A549 (cell line): ENCODE measurements at regions not wholly inside any gene's neighbourhood (a gene's known extent, or its start where the extent isn't known, plus 50 kb on each side); places are given as distances from the start of the nearest gene placed in this dataset.

Experiments
- CBX8 ChIP-seq: fragments of 200-600 bp; sonication (generic); IDR thresholded peaks from 2 replicates; pipeline ENCODE4 v1.6.1; 2016
- EHF ChIP-seq: fragments of 250-450 bp; sonication (Bioruptor Pico); IDR thresholded peaks from 2 replicates; pipeline ENCODE4 v1.5.0; 2020; ENCODE audit warnings: mild to moderate bottlenecking
- EP300 ChIP-seq, 2 experiments: fragments of >200 bp; sonication (Bioruptor Twin); formaldehyde crosslinking; IDR thresholded peaks; 2 replicates in 1 of 2; 3 replicates in 1 of 2; pipeline ENCODE4 v1.6.1; 2016 to 2017
- HOXB5 ChIP-seq: fragments of 250-450 bp; sonication (Bioruptor Pico); IDR thresholded peaks from 2 replicates; pipeline ENCODE4 v1.5.0; 2020; ENCODE audit warnings: mild to moderate bottlenecking, moderate library complexity
- JUNB ChIP-seq: fragments of >200 bp; sonication (Bioruptor Twin); formaldehyde crosslinking; IDR thresholded peaks from 2 replicates; pipeline ENCODE4 v1.6.1; 2016
- POLR2A ChIP-seq: IDR thresholded peaks from 2 replicates; pipeline ENCODE4 v1.6.1; 2012; ENCODE audit warnings: mild to moderate bottlenecking, low read length
- RCOR1 ChIP-seq: fragments of 150-350 bp; IDR thresholded peaks from 2 replicates; pipeline ENCODE4 v1.6.1; 2014; ENCODE audit warnings: antibody characterized with exemption, low read length, low read depth
- TF ChIP-seq, protein P1 (sequence below): fragments of >200 bp; sonication (Bioruptor Twin); formaldehyde crosslinking; IDR thresholded peaks from 3 replicates; pipeline ENCODE4 v1.5.1; 2016

DNA sequence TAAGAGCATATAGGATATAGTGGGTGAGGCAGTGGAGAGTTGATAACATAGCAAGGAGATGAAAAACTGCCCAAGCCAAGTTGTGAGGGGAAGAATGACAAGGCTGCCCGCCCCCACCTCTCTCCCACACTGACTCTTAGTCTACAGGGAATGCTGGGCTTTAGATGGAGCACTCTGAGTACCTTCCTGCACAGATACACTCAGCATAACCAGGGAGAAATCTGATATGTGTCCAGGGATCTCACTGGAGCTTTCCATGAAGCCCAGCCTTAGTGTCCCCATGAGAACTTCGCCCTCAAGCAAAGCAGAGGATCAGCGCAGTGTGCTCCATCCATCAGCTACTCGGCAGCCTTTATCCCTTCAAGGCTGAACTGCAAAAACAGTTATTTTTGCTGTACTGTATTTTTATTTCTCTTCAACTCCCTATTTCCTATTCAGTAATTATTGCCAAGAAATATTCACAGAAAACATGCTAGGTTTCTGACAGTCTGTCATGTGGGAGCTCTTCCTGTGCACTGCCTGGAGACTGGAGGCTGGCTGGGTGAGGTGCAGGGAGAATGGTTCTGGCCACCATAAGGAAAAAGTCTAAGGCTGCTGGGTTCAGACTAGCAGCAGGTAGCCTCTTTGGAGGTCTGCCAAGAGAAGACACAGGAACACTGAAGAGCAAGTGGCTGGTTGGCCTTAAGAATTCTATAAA lies 475.2 kb upstream of the PPP2R3A start:
- TF ChIP-seq CBX8 (no peak), EHF (no peak), POLR2A (no peak), EP300 (IDR thresholded peaks at IDR 0.05) (no peak), HOXB5 (no peak), JUNB (no peak), RCOR1 (no peak)
- TF ChIP-seq, protein P1, sequence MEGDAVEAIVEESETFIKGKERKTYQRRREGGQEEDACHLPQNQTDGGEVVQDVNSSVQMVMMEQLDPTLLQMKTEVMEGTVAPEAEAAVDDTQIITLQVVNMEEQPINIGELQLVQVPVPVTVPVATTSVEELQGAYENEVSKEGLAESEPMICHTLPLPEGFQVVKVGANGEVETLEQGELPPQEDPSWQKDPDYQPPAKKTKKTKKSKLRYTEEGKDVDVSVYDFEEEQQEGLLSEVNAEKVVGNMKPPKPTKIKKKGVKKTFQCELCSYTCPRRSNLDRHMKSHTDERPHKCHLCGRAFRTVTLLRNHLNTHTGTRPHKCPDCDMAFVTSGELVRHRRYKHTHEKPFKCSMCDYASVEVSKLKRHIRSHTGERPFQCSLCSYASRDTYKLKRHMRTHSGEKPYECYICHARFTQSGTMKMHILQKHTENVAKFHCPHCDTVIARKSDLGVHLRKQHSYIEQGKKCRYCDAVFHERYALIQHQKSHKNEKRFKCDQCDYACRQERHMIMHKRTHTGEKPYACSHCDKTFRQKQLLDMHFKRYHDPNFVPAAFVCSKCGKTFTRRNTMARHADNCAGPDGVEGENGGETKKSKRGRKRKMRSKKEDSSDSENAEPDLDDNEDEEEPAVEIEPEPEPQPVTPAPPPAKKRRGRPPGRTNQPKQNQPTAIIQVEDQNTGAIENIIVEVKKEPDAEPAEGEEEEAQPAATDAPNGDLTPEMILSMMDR: no peak
